HL-60 (cell line): ENCODE measurements at regions not wholly inside any gene's neighbourhood (a gene's known extent, or its start where the extent isn't known, plus 50 kb on each side); places are given as distances from the start of the nearest gene placed in this dataset.

Source experiments
- CTCF ChIP-seq: IDR thresholded peaks from one replicate; pipeline ENCODE4 v1.5.1; 2011; ENCODE audit warnings: low read length, control low read depth, inconsistent platforms; ENCODE audit not compliant: insufficient read depth
- GABPA ChIP-seq: IDR thresholded peaks from 2 replicates; pipeline ENCODE4 v1.6.1; 2012; ENCODE audit warnings: low read depth
- POLR2AphosphoS5 ChIP-seq: IDR thresholded peaks from 2 replicates; pipeline ENCODE4 v1.6.1; 2012; ENCODE audit warnings: low read depth
- REST ChIP-seq: IDR thresholded peaks from 2 replicates; pipeline ENCODE4 v1.6.1; 2012; ENCODE audit warnings: low read depth; ENCODE audit not compliant: insufficient replicate concordance

DNA sequence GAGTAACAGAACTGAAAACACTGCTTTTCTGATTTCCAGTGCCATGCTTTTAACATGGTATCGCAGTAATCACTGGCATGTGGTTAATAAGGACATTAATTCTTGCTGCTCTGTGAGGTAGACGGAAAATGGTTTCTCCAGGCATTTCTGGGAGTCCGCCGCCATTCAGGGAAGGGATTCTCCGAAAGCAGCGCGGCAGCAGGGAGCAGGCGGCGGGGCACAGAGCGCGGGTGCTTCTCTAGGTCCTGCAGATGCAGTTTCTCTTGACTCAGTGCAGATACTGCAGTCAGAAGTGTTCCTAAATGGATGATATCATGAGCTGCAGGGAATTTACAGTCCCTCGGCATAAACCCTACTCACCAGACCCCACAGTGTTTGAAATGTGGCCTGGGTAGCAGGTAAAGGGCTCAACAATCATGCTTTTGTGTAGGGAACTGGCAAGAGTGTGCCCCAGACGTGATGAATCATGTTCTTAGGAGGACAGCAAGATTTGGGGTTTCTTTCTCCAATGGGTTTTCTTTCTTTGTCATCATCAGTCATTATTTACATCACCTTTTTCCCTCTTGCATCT is 338.6 kb upstream of the ARGLU1 start:
- no peak for TF ChIP-seq CTCF
- TF ChIP-seq REST, result no peak
- TF ChIP-seq POLR2AphosphoS5, result no peak
- no peak for TF ChIP-seq GABPA
